Natural killer cell (primary cell): ENCODE measurements at regions not wholly inside any gene's neighbourhood (a gene's known extent, or its start where the extent isn't known, plus 50 kb on each side); places are given as distances from the start of the nearest gene placed in this dataset.

Experiments used
- ATAC-seq, 3 donors: fragments of 150-1000 bp in 2 of 3; fragments of 200-7000 bp in 1 of 3; cut with Tn5 transposase; 1 replicate in 1 of 3; 2 replicates in 2 of 3; pipeline ENCODE4 v1.10.0; 2021; ENCODE audit warnings: mild to moderate bottlenecking in 2 of 3, moderate library complexity in 2 of 3
- DNase-seq, 2 donors: peaks; one replicate each; pipeline versions ENCODE4 v3.0.0 to v3.0.0-alpha.2; 2013 to 2021; ENCODE audit warnings: mixed read lengths in 1 of 2
- H3K27ac ChIP-seq: one replicate; pipeline ENCODE4 v1.5.1; 2013; ENCODE audit warnings: mild to moderate bottlenecking, low read length
- H3K27me3 ChIP-seq: one replicate; pipeline ENCODE4 v1.6.1; 2013; ENCODE audit warnings: low read length; ENCODE audit not compliant: control insufficient read depth, insufficient read depth
- H3K36me3 ChIP-seq: one replicate; pipeline ENCODE4 v1.6.1; 2013; ENCODE audit warnings: low read length; ENCODE audit not compliant: control insufficient read depth, insufficient read depth
- H3K4me1 ChIP-seq: one replicate; pipeline ENCODE4 v1.6.1; 2013; ENCODE audit warnings: low read length; ENCODE audit not compliant: control insufficient read depth, insufficient read depth
- H3K4me3 ChIP-seq: one replicate; pipeline ENCODE4 v1.5.1; 2013; ENCODE audit warnings: low read length
- H3K9me3 ChIP-seq: one replicate; pipeline ENCODE4 v1.6.1; 2013; ENCODE audit warnings: low read length; ENCODE audit not compliant: control insufficient read depth, insufficient read depth
- H3K27ac Mint-ChIP-seq, 2 donors: one replicate each; pipeline ENCODE4 v1.8.0; 2022; ENCODE audit warnings: mild to moderate bottlenecking in 2 of 2, mixed read lengths in 2 of 2, moderate library complexity in 1 of 2
- H3K27me3 Mint-ChIP-seq, 2 donors: one replicate each; pipeline ENCODE4 v1.8.0; 2022; ENCODE audit warnings: low read depth in 2 of 2, mixed read lengths in 2 of 2
- H3K36me3 Mint-ChIP-seq: one replicate; pipeline ENCODE4 v1.8.0; 2022; ENCODE audit warnings: mixed read lengths
- H3K4me1 Mint-ChIP-seq, 2 donors: one replicate each; pipeline ENCODE4 v1.8.0; 2022; ENCODE audit warnings: mixed read lengths in 2 of 2
- H3K4me3 Mint-ChIP-seq: one replicate; pipeline ENCODE4 v1.8.0; 2022; ENCODE audit warnings: mild to moderate bottlenecking, moderate library complexity, mixed read lengths
- H3K9me3 Mint-ChIP-seq, 2 donors: one replicate each; pipeline ENCODE4 v1.8.0; 2022; ENCODE audit warnings: mixed read lengths in 2 of 2
- WGBS: methylation state at CpG from one replicate; pipeline ENCODE4 v1.1.7; 2013; ENCODE audit warnings: missing lambda C conversion rate; ENCODE audit not compliant: insufficient coverage; 5-methylcytosine and 5-hydroxymethylcytosine counted together
- intact Hi-C: fragments of 100-400 bp; cut with micrococcal nuclease; formaldehyde crosslinking; loops from one replicate; pipeline ENCODE4 v1.14.2; 2022
- TF ChIP-seq, protein P1 (sequence below): fragments of 200-600 bp; IDR thresholded peaks from one replicate; pipeline ENCODE4 v1.8.0; 2022; ENCODE audit warnings: antibody characterized with exemption

GRCh38 chr2:138867341-138867740, 87.2 kb upstream of the NXPH2 start:
- DNase-seq: no peak
- H3K4me3 ChIP-seq: no peak overlapping the region

DNA sequence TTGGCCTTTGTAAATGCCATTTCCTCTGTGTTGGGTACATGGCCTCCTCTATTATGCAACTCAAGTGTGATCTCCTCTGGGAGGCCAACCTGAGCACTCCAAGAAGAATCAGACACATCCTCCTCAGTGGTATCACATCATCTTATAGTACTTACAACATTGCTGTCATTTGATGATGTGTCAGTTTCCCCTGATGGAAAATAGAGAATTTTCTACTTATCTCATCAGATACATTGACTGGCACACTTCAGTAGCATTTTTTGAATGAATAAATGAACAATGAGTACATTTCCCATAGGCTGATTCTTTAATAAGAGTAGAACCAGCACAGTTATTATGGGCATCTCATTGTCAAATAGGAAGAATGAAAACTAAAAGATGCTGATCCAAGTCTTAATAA, 86.6 kb upstream of the NXPH2 start:
- Mint-ChIP-seq H3K4me1 (no peaks in the 10 kb centered on the region), H3K36me3 (no peaks in the 10 kb centered on the region), H3K4me3 (no peak overlapping the region), H3K27ac (no peak overlapping the region), H3K9me3 (peaks cover 5 to 10% of the 10 kb centered on the region in 2 donors), H3K27me3 (no peaks in the 10 kb centered on the region)
- H3K27me3 ChIP-seq: no peaks in the 10 kb centered on the region
- no peaks in the 10 kb centered on the region for H3K9me3 ChIP-seq
- H3K4me3 ChIP-seq: no peak overlapping the region
- no peak for DNase-seq
- intact Hi-C loops: no loop called here
- no peaks in the 10 kb centered on the region for H3K4me1 ChIP-seq
- no peak for ATAC-seq
- TF ChIP-seq, protein P1, sequence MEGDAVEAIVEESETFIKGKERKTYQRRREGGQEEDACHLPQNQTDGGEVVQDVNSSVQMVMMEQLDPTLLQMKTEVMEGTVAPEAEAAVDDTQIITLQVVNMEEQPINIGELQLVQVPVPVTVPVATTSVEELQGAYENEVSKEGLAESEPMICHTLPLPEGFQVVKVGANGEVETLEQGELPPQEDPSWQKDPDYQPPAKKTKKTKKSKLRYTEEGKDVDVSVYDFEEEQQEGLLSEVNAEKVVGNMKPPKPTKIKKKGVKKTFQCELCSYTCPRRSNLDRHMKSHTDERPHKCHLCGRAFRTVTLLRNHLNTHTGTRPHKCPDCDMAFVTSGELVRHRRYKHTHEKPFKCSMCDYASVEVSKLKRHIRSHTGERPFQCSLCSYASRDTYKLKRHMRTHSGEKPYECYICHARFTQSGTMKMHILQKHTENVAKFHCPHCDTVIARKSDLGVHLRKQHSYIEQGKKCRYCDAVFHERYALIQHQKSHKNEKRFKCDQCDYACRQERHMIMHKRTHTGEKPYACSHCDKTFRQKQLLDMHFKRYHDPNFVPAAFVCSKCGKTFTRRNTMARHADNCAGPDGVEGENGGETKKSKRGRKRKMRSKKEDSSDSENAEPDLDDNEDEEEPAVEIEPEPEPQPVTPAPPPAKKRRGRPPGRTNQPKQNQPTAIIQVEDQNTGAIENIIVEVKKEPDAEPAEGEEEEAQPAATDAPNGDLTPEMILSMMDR: no peak
- no peaks in the 10 kb centered on the region for H3K36me3 ChIP-seq
- H3K27ac ChIP-seq: no peak overlapping the region

More at GRCh38 chr2:138867341-138867740, 87.2 kb upstream of the NXPH2 start:
- no peak for ATAC-seq
- no peaks in the 10 kb centered on the region for H3K9me3 ChIP-seq
- H3K36me3 ChIP-seq: no peaks in the 10 kb centered on the region
- TF ChIP-seq, protein P1: no peak
- WGBS: 80% methylated on average over 1 of the region's 1 CpG
- intact Hi-C loops: no loop called here
- no peaks in the 10 kb centered on the region for H3K4me1 ChIP-seq
- H3K4me1 Mint-ChIP-seq: no peaks in the 10 kb centered on the region
- H3K36me3 Mint-ChIP-seq: no peaks in the 10 kb centered on the region
- H3K27me3 Mint-ChIP-seq: no peaks in the 10 kb centered on the region
- no peaks in the 10 kb centered on the region for H3K27me3 ChIP-seq
- no peak overlapping the region for H3K27ac Mint-ChIP-seq
- no peak overlapping the region for H3K4me3 Mint-ChIP-seq
- peaks cover 3 to 9% of the 10 kb centered on the region in 2 donors for H3K9me3 Mint-ChIP-seq
- no peak overlapping the region for H3K27ac ChIP-seq

GRCh38 chr2:138853761-138854160, 73.6 kb upstream of the NXPH2 start:
- Mint-ChIP-seq H3K4me3 (no peak overlapping the region), H3K27me3 (no peaks in the 10 kb centered on the region), H3K9me3 (peaks cover 0 to 6% of the 10 kb centered on the region in 2 donors), H3K36me3 (no peaks in the 10 kb centered on the region), H3K4me1 (no peaks in the 10 kb centered on the region), H3K27ac (no peak overlapping the region)
- ATAC-seq: no peak
- H3K9me3 ChIP-seq: no peaks in the 10 kb centered on the region
- TF ChIP-seq, protein P1: no peak
- intact Hi-C loops: no loop called here
- WGBS: 75% methylated on average over 1 of the region's 3 CpGs
- no peaks in the 10 kb centered on the region for H3K27me3 ChIP-seq
- no peak for DNase-seq
- no peaks in the 10 kb centered on the region for H3K36me3 ChIP-seq
- H3K4me1 ChIP-seq: no peaks in the 10 kb centered on the region
- H3K27ac ChIP-seq: no peak overlapping the region
- no peak overlapping the region for H3K4me3 ChIP-seq

DNA sequence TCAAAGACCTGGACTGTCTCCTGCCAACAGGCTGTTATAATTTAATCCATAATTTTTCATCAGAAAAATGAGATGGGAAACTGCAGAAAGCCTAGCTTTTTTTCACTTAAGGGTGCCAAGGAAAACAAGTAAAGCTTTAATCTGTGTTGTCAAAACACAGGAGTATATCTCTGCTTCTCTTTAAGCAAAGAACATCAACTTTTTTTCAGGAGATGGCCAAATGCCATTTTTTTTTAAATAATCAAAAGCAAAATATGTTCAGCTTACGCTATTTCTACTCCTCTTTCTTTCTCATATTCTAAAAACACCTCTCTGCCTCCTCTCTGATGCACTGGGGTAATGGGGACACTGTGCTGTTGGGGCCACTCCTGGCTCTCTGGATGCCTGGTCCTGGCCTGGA, 73.1 kb upstream of the NXPH2 start:
- no peaks in the 10 kb centered on the region for H3K4me1 ChIP-seq
- ATAC-seq (no peak), DNase-seq (no peak)
- Mint-ChIP-seq H3K27me3 (no peaks in the 10 kb centered on the region), H3K4me1 (no peaks in the 10 kb centered on the region), H3K36me3 (no peaks in the 10 kb centered on the region), H3K4me3 (no peak overlapping the region), H3K27ac (no peak overlapping the region), H3K9me3 (peaks cover 0 to 3% of the 10 kb centered on the region in 2 donors)
- H3K4me3 ChIP-seq: no peak overlapping the region
- no peaks in the 10 kb centered on the region for H3K9me3 ChIP-seq
- H3K36me3 ChIP-seq: no peaks in the 10 kb centered on the region
- H3K27ac ChIP-seq: no peak overlapping the region
- intact Hi-C loops: no loop called here
- H3K27me3 ChIP-seq: no peaks in the 10 kb centered on the region
- 83% methylated on average over 1 of the region's 1 CpG for WGBS
- TF ChIP-seq, protein P1: no peak
